B cell (primary cell): ENCODE measurements at regions not wholly inside any gene's neighbourhood (a gene's known extent, or its start where the extent isn't known, plus 50 kb on each side); places are given as distances from the start of the nearest gene placed in this dataset.

Experiments
- ATAC-seq: fragments of 200-7000 bp; cut with Tn5 transposase; one replicate; pipeline ENCODE4 v1.10.0; 2021; ENCODE audit warnings: low read depth, mild to moderate bottlenecking, moderate number of reproducible peaks, moderate library complexity
- CTCF ChIA-PET: fragments of 350-600 bp; sonication (Branson Sonifier 250); formaldehyde crosslinking; loops from one replicate; lab custom pipeline; 2021; ENCODE audit warnings: antibody characterized with exemption, inconsistent platforms; lab: Charles Lee
- POLR2A ChIA-PET: fragments of 350-600 bp; sonication (Branson Sonifier 250); formaldehyde crosslinking; loops from one replicate; lab custom pipeline; 2021; ENCODE audit warnings: antibody characterized with exemption; lab: Charles Lee
- DNase-seq: peaks from one replicate; pipeline ENCODE4 v3.0.0; 2013
- H2AFZ ChIP-seq: 2 replicates; pipeline ENCODE4 v1.6.1; 2012; ENCODE audit warnings: mild to moderate bottlenecking, low read depth, low read length; ENCODE audit not compliant: insufficient read depth, poor library complexity, severe bottlenecking
- H3K27ac ChIP-seq, 2 donors: 1 replicate in 1 of 2; 2 replicates in 1 of 2; pipeline ENCODE4 v1.5.1; 2012 to 2013; ENCODE audit warnings: low read length in 2 of 2, mild to moderate bottlenecking in 2 of 2, moderate library complexity in 1 of 2
- H3K27me3 ChIP-seq, 4 experiments: fragments of 200-600 bp in 1 of 4; sonication (generic) in 1 of 4; replicated peaks in 1 of 4; 1 replicate in 2 of 4; 2 replicates in 2 of 4; pipeline versions ENCODE4 v1.6.1 to v1.7.0; 2013 to 2016; ENCODE audit warnings: low read length in 3 of 4, mild to moderate bottlenecking in 2 of 4, mixed read lengths in 1 of 4, moderate library complexity in 1 of 4; ENCODE audit not compliant: insufficient read depth in 4 of 4, control insufficient read depth in 3 of 4; ENCODE audit errors: control extremely low read depth in 1 of 4
- H3K36me3 ChIP-seq, 2 experiments: replicated peaks in 1 of 2; 1 replicate in 1 of 2; 2 replicates in 1 of 2; pipeline versions ENCODE4 v1.6.1 to v1.7.1; 2013; ENCODE audit warnings: low read length in 1 of 2; ENCODE audit not compliant: insufficient read depth in 2 of 2, control insufficient read depth in 1 of 2; ENCODE audit errors: control extremely low read depth in 1 of 2, extremely low read depth in 1 of 2
- H3K4me1 ChIP-seq, 2 donors: fragments of 200-600 bp in 1 of 2; sonication (generic) in 1 of 2; 1 replicate in 1 of 2; 2 replicates in 1 of 2; pipeline versions ENCODE4 v1.5.1 to v1.6.1; 2013 to 2017; ENCODE audit warnings: low read length in 2 of 2; ENCODE audit not compliant: control insufficient read depth in 2 of 2, insufficient read depth in 2 of 2
- H3K4me2 ChIP-seq: replicated peaks from 2 replicates; pipeline ENCODE3; 2012; ENCODE audit warnings: mild to moderate bottlenecking, low read depth, low read length; ENCODE audit not compliant: poor library complexity, severe bottlenecking
- H3K4me3 ChIP-seq, 5 experiments: fragments of 200-600 bp in 1 of 5; sonication (generic) in 1 of 5; 1 replicate in 3 of 5; 2 replicates in 2 of 5; pipeline versions ENCODE4 v1.5.1 to v1.7.0; 2011 to 2016; ENCODE audit warnings: low read length in 4 of 5, mild to moderate bottlenecking in 4 of 5, low read depth in 2 of 5, control low read depth in 1 of 5, moderate library complexity in 1 of 5; ENCODE audit not compliant: insufficient read depth in 1 of 5; ENCODE audit errors: control extremely low read depth in 1 of 5, extremely low read depth in 1 of 5
- H3K79me2 ChIP-seq: fragments of 200-600 bp; sonication (generic); one replicate; pipeline ENCODE4 v1.6.0; 2016; ENCODE audit warnings: low read length; ENCODE audit not compliant: control insufficient read depth, insufficient read depth
- H3K9ac ChIP-seq: fragments of 200-600 bp; sonication (generic); 2 replicates; pipeline ENCODE4 v1.6.1; 2017; ENCODE audit warnings: mild to moderate bottlenecking, low read length, moderate library complexity
- H3K9me3 ChIP-seq, 3 donors: one replicate each; pipeline versions ENCODE4 v1.6.1 to v1.7.1; 2013; ENCODE audit warnings: low read length in 2 of 3; ENCODE audit not compliant: control insufficient read depth in 2 of 3, insufficient read depth in 1 of 3; ENCODE audit errors: control extremely low read depth in 1 of 3
- H4K20me1 ChIP-seq: 2 replicates; pipeline ENCODE4 v1.6.0; 2012; ENCODE audit warnings: mild to moderate bottlenecking, low read length; ENCODE audit not compliant: insufficient read depth, control insufficient read depth, poor library complexity, severe bottlenecking
- H3K27ac Mint-ChIP-seq: one replicate; pipeline ENCODE4 v1.8.0; 2021; ENCODE audit warnings: mixed read lengths
- H3K27me3 Mint-ChIP-seq: one replicate; pipeline ENCODE4 v1.8.0; 2021; ENCODE audit warnings: mixed read lengths
- H3K4me1 Mint-ChIP-seq: one replicate; pipeline ENCODE4 v1.8.0; 2021; ENCODE audit warnings: mixed read lengths
- H3K4me3 Mint-ChIP-seq: one replicate; pipeline ENCODE4 v1.8.0; 2021; ENCODE audit warnings: mixed read lengths
- H3K9me3 Mint-ChIP-seq: one replicate; pipeline ENCODE4 v1.8.0; 2022; ENCODE audit warnings: mixed read lengths; ENCODE audit not compliant: insufficient read depth
- CTCF ChIP-seq: fragments of 200-600 bp; IDR thresholded peaks from one replicate; pipeline ENCODE4 v1.8.0; 2022; ENCODE audit warnings: antibody characterized with exemption, mild to moderate bottlenecking
- EZH2 ChIP-seq: IDR thresholded peaks from 2 replicates; pipeline ENCODE4 v1.6.1; 2012; ENCODE audit warnings: borderline replicate concordance, low read depth, mild to moderate bottlenecking, moderate library complexity, low read length; ENCODE audit not compliant: insufficient read depth, poor library complexity, severe bottlenecking
- WGBS: methylation state at CpG from one replicate; pipeline ENCODE4 v1.1.5; 2013; ENCODE audit warnings: missing lambda C conversion rate; ENCODE audit not compliant: insufficient coverage; 5-methylcytosine and 5-hydroxymethylcytosine counted together
- intact Hi-C: fragments of 100-400 bp; cut with micrococcal nuclease; formaldehyde crosslinking; loops from one replicate; pipeline ENCODE4 v1.10.0; 2022

- no peak overlapping the region for H3K27ac Mint-ChIP-seq
- peaks cover 8% of the 10 kb centered on the region for H3K27me3 Mint-ChIP-seq
- POLR2A ChIA-PET, result no interaction called here
- H3K4me3 Mint-ChIP-seq, result no peak overlapping the region
- no peaks in the 10 kb centered on the region for H3K9me3 ChIP-seq
- no peaks in the 10 kb centered on the region for H3K4me1 Mint-ChIP-seq
- H2AFZ ChIP-seq, result no peak overlapping the region
- H3K79me2 ChIP-seq, result no peaks in the 10 kb centered on the region
- no peak overlapping the region for H3K27ac ChIP-seq
- H3K36me3 ChIP-seq, result no peaks in the 10 kb centered on the region
- ATAC-seq (no peak), DNase-seq (no peak)
- H3K27me3 ChIP-seq, result no peaks in the 10 kb centered on the region
- H4K20me1 ChIP-seq, result no peaks in the 10 kb centered on the region
- no peak overlapping the region for H3K4me2 ChIP-seq
- H3K4me3 ChIP-seq, result no peak overlapping the region
- CTCF ChIA-PET, result no interaction called here
- H3K9me3 Mint-ChIP-seq, result no peaks in the 10 kb centered on the region
- 100% methylated on average over 1 of the region's 6 CpGs for WGBS
- intact Hi-C loops, result no loop called here
- H3K9ac ChIP-seq, result no peak overlapping the region
- no peaks in the 10 kb centered on the region for H3K4me1 ChIP-seq
- TF ChIP-seq CTCF, result no peak
- TF ChIP-seq EZH2, result no peak
These were observed 111.4 kb downstream of the COPS8 start for GRCh38 chr2:237196866-237197618.

GRCh38 chr2:237198164-237198855, 112.6 kb downstream of the COPS8 start:
- Histone ChIP-seq H3K27ac (no peak overlapping the region), H3K4me3 (no peak overlapping the region), H4K20me1 (no peaks in the 10 kb centered on the region), H3K27me3 (no peaks in the 10 kb centered on the region), H3K4me1 (no peaks in the 10 kb centered on the region), H2AFZ (no peak overlapping the region), H3K9ac (no peak overlapping the region), H3K79me2 (no peaks in the 10 kb centered on the region), H3K9me3 (no peaks in the 10 kb centered on the region), H3K4me2 (no peak overlapping the region), H3K36me3 (no peaks in the 10 kb centered on the region)
- peaks cover 6% of the 10 kb centered on the region for H3K27me3 Mint-ChIP-seq
- ChIA-PET POLR2A (no interaction called here), CTCF (no interaction called here)
- H3K27ac Mint-ChIP-seq, result no peak overlapping the region
- no CpG with 5 or more reads among the region's 2 CpGs for WGBS
- DNase-seq (no peak), ATAC-seq (no peak)
- intact Hi-C loops, result no loop called here
- no peaks in the 10 kb centered on the region for H3K9me3 Mint-ChIP-seq
- TF ChIP-seq CTCF, result no peak
- no peak for TF ChIP-seq EZH2
- no peak overlapping the region for H3K4me3 Mint-ChIP-seq
- H3K4me1 Mint-ChIP-seq, result no peaks in the 10 kb centered on the region
